ENCODE measurements at regions not wholly inside any gene's neighbourhood (a gene's known extent, or its start where the extent isn't known, plus 50 kb on each side); places are given as distances from the start of the nearest gene placed in this dataset.

DNA sequence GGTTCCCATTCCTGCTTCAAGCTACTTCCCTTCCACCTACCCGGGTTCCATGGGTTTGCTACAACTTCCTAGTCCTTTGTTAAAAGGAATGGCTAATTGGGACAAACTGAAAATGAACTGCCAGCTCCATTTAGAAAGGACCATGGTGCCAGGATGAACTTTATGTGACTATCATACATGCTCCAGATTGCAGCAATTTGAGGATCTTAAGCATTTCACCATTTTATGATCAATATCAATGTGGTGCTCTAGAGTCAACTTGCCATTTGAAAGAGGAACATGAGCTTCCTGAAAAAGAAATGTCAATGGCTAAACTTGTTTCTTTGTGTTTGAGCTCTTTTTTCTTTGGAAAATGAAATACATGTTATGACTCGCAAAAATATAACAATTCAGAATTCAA lies 92.7 kb upstream of the IL15 start (continued):
- no peak for TF ChIP-seq NR2F2 (IDR thresholded peaks at IDR 0.05)
- TF ChIP-seq, protein P1, sequence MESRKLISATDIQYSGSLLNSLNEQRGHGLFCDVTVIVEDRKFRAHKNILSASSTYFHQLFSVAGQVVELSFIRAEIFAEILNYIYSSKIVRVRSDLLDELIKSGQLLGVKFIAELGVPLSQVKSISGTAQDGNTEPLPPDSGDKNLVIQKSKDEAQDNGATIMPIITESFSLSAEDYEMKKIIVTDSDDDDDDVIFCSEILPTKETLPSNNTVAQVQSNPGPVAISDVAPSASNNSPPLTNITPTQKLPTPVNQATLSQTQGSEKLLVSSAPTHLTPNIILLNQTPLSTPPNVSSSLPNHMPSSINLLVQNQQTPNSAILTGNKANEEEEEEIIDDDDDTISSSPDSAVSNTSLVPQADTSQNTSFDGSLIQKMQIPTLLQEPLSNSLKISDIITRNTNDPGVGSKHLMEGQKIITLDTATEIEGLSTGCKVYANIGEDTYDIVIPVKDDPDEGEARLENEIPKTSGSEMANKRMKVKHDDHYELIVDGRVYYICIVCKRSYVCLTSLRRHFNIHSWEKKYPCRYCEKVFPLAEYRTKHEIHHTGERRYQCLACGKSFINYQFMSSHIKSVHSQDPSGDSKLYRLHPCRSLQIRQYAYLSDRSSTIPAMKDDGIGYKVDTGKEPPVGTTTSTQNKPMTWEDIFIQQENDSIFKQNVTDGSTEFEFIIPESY (IDR thresholded peaks at IDR 0.05) = no peak
- TF ChIP-seq, protein P2, sequence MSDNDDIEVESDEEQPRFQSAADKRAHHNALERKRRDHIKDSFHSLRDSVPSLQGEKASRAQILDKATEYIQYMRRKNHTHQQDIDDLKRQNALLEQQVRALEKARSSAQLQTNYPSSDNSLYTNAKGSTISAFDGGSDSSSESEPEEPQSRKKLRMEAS (IDR thresholded peaks at IDR 0.05) = no peak

DNA sequence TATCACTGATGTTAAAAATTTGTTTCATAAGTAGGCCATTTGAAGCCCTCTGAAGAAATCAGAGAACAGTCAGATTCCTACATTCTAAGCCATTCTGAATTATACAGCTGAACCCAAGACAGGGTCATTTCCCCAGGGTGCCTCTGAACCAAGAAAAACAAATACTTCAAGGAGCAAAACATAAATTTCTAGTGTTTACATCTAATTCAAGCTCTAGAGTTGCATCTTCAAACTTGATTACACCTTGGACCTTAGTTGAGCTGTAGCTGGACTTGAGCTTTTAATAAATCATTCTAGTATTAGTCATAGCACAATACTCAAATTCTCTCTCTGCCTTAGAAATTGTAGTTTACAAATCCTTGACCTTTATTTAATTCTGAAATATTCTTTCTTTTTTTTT lies 87.6 kb upstream of the IL15 start:
- DNase-seq (ENCODE audit: low spot score) = no peak
- Histone ChIP-seq H3K27ac (ENCODE audit: low read depth in 1 of 2, low read length in 2 of 2) (no peak overlapping the region), H3K36me3 (ENCODE audit: control insufficient read depth in 4 of 4, insufficient read depth in 3 of 4, low read depth in 1 of 4, low read length in 3 of 4) (no peaks in the 10 kb centered on the region), H3K9ac (ENCODE audit: low read depth in 1 of 2, low read length in 2 of 2) (no peak overlapping the region), H3K4me1 (ENCODE audit: control insufficient read depth in 4 of 4, insufficient read depth in 4 of 4, low read length in 3 of 4) (no peaks in the 10 kb centered on the region), H3K4me3 (ENCODE audit: low read depth in 1 of 3, low read length in 3 of 3) (no peak overlapping the region), H3K9me3 (ENCODE audit: control insufficient read depth in 4 of 4, low read length in 3 of 4) (no peaks in the 10 kb centered on the region), H3K27me3 (ENCODE audit: control insufficient read depth in 4 of 4, insufficient read depth in 4 of 4, low read length in 3 of 4) (no peaks in the 10 kb centered on the region)
- TF ChIP-seq, protein P3, sequence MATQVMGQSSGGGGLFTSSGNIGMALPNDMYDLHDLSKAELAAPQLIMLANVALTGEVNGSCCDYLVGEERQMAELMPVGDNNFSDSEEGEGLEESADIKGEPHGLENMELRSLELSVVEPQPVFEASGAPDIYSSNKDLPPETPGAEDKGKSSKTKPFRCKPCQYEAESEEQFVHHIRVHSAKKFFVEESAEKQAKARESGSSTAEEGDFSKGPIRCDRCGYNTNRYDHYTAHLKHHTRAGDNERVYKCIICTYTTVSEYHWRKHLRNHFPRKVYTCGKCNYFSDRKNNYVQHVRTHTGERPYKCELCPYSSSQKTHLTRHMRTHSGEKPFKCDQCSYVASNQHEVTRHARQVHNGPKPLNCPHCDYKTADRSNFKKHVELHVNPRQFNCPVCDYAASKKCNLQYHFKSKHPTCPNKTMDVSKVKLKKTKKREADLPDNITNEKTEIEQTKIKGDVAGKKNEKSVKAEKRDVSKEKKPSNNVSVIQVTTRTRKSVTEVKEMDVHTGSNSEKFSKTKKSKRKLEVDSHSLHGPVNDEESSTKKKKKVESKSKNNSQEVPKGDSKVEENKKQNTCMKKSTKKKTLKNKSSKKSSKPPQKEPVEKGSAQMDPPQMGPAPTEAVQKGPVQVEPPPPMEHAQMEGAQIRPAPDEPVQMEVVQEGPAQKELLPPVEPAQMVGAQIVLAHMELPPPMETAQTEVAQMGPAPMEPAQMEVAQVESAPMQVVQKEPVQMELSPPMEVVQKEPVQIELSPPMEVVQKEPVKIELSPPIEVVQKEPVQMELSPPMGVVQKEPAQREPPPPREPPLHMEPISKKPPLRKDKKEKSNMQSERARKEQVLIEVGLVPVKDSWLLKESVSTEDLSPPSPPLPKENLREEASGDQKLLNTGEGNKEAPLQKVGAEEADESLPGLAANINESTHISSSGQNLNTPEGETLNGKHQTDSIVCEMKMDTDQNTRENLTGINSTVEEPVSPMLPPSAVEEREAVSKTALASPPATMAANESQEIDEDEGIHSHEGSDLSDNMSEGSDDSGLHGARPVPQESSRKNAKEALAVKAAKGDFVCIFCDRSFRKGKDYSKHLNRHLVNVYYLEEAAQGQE (IDR thresholded peaks at IDR 0.05) = no peak
- TF ChIP-seq EGR1 (IDR thresholded peaks at IDR 0.05; ENCODE audit: low read depth in 2 of 2) = no peak
- TF ChIP-seq, protein P2 (IDR thresholded peaks at IDR 0.05) = no peak

DNA sequence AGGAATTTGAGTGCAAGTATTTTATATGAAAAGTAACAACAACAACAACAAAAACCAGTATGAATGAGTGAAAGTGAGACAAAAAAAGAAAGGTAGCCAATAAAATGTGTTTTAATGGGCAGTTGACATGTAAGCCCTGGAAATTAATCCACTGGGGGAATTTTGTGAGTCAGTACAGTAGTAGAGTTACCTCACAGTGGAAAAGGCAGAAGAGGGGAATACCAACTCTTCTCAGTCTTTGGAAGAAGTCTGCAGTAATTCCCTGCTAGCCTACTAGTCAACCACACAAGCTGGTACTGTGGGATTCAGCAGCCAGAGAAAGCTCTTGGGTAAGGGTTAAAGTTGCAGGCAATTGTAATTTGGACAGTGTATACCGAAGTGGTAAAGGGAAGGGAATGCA lies 76.3 kb upstream of the IL15 start:
- Histone ChIP-seq H3K4me3 (ENCODE audit: low read depth in 1 of 3, low read length in 3 of 3) (no peak overlapping the region), H3K4me1 (ENCODE audit: control insufficient read depth in 4 of 4, insufficient read depth in 4 of 4, low read length in 3 of 4) (peaks cover 0 to 2% (median 0%) of the 10 kb centered on the region in 4 donors), H3K27me3 (ENCODE audit: control insufficient read depth in 4 of 4, insufficient read depth in 4 of 4, low read length in 3 of 4) (no peaks in the 10 kb centered on the region), H3K27ac (ENCODE audit: low read depth in 1 of 2, low read length in 2 of 2) (no peak overlapping the region), H3K36me3 (ENCODE audit: control insufficient read depth in 4 of 4, insufficient read depth in 3 of 4, low read depth in 1 of 4, low read length in 3 of 4) (no peaks in the 10 kb centered on the region), H3K9ac (ENCODE audit: low read depth in 1 of 2, low read length in 2 of 2) (no peak overlapping the region), H3K9me3 (ENCODE audit: control insufficient read depth in 4 of 4, low read length in 3 of 4) (no peaks in the 10 kb centered on the region)
- WGBS = 63% methylated on average over 1 of the region's 1 CpG
- DNase-seq (ENCODE audit: low spot score) = no peak
- TF ChIP-seq GABPA (IDR thresholded peaks at IDR 0.05 in 1 of 2, conservative IDR thresholded peaks at IDR 0.05 in 1 of 2) = no peak
- TF ChIP-seq SP1 (IDR thresholded peaks at IDR 0.05) = no peak
- no peak for TF ChIP-seq FOXA1 (IDR thresholded peaks at IDR 0.05)
- TF ChIP-seq RXRA (IDR thresholded peaks at IDR 0.05) = no peak
- no peak for TF ChIP-seq RAD21 (IDR thresholded peaks at IDR 0.05)
- TF ChIP-seq, protein P2 (IDR thresholded peaks at IDR 0.05) = no peak
- TF ChIP-seq, protein P1 (IDR thresholded peaks at IDR 0.05) = no peak
- TF ChIP-seq TAF1 (conservative IDR thresholded peaks at IDR 0.05) = no peak
- TF ChIP-seq EGR1 (IDR thresholded peaks at IDR 0.05; ENCODE audit: low read depth in 2 of 2) = no peak
- no peak for TF ChIP-seq NR2F2 (IDR thresholded peaks at IDR 0.05)
- TF ChIP-seq, protein P4, sequence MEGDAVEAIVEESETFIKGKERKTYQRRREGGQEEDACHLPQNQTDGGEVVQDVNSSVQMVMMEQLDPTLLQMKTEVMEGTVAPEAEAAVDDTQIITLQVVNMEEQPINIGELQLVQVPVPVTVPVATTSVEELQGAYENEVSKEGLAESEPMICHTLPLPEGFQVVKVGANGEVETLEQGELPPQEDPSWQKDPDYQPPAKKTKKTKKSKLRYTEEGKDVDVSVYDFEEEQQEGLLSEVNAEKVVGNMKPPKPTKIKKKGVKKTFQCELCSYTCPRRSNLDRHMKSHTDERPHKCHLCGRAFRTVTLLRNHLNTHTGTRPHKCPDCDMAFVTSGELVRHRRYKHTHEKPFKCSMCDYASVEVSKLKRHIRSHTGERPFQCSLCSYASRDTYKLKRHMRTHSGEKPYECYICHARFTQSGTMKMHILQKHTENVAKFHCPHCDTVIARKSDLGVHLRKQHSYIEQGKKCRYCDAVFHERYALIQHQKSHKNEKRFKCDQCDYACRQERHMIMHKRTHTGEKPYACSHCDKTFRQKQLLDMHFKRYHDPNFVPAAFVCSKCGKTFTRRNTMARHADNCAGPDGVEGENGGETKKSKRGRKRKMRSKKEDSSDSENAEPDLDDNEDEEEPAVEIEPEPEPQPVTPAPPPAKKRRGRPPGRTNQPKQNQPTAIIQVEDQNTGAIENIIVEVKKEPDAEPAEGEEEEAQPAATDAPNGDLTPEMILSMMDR (IDR thresholded peaks at IDR 0.05; ENCODE audit: low read depth, low read length, missing input control) = no peak
- TF ChIP-seq YY1 (IDR thresholded peaks at IDR 0.05) = no peak
- TF ChIP-seq, protein P5, sequence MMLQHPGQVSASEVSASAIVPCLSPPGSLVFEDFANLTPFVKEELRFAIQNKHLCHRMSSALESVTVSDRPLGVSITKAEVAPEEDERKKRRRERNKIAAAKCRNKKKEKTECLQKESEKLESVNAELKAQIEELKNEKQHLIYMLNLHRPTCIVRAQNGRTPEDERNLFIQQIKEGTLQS (IDR thresholded peaks at IDR 0.05) = no peak
- TF ChIP-seq JUND (IDR thresholded peaks at IDR 0.05) = no peak
- TF ChIP-seq, protein P3 (IDR thresholded peaks at IDR 0.05) = no peak
